NCI-H187 treated with DMSO at 0.1 percent for 48 hours (cell line): ENCODE measurements at regions not wholly inside any gene's neighbourhood (a gene's known extent, or its start where the extent isn't known, plus 50 kb on each side); places are given as distances from the start of the nearest gene placed in this dataset.
"Not testable (repeated sequence)": the region's sequence is repeated elsewhere in the genome, so short reads cannot be mapped to it uniquely, and the experiment has no call there.

ENCODE experiments used
- DNase-seq: peaks from one replicate; lab custom pipeline; 2025; lab: John Stamatoyannopoulos, UW

DNA sequence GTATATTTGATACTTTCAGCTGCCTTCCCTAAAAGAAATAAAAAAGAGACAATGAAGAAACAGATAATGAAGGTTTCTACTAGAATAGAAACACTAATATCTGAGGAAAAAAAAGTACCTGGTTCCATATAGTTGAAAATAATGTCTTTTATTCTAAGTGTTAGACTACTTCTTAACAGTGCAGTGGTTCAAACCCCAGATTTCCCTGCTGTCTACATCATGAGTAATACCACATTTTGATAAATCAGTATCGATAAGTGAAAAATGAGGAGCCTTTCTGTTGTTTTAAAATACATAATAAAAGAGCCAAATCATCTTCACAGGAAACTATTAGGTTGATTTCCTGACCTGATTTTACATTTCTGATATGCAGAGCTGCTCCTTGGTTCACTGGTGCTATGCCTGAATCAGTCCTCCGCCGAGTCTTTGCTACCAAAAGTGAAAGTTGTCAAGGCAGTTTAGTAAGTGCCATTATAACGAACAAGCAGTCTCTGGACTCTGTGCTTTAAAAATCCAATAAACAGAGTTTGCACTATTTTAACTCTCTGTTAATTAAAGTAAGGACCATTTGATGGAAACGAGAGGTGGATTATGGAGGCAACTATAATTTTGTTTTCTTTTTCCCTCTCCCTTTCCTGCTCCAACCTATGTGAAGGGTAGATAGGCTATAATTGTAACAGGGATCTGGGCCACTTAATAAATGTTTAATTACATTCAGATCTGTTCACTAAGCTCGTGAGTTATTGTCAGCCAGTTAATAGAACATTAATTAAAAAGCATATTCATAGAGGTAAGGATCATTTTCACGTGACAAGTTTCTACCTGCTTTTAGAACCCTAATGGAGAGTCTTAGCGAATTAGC is 724.5 kb upstream of the RAG2 start:
- DNase-seq = no peak

DNA sequence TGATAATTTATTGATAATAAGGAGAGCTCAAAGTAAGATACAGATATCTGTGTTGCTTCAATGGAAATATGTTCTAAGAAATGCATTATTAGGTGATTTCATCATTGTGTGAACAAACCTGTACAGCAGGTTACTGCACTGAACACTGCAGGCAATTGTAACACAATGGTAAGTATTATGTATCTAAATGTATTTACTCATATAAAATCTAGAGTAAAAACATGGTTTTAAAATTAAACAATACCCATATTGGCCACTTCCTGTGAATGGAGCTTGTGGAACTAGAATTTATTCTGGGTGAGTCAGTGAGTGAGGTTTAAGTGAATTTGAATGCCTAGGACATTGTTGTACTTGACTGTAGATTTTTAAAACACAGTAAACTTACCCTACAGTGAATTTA is 722.9 kb upstream of the RAG2 start:
- no peak for DNase-seq

DNA sequence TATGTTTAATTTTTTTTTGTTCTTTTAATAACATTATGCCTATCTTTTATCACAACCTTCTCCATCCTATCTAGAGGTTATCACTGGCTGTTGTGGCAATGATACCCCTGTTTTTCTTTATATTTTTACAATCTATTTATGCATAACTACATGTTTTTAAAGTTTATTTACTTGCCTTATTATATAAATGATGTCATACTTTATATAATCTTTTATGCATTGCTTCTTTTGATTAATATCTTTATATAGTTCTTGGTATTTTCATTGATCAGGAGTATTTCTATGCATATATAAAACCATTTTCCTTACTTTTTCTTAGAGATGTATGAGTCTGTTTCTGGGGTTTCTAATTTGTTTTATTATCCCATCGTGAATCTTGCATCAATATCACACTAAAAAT is 719.8 kb upstream of the RAG2 start:
- no peak for DNase-seq

GRCh38 chr11:37313266-37313665 is 715.2 kb upstream of the RAG2 start:
- no peak for DNase-seq

DNA sequence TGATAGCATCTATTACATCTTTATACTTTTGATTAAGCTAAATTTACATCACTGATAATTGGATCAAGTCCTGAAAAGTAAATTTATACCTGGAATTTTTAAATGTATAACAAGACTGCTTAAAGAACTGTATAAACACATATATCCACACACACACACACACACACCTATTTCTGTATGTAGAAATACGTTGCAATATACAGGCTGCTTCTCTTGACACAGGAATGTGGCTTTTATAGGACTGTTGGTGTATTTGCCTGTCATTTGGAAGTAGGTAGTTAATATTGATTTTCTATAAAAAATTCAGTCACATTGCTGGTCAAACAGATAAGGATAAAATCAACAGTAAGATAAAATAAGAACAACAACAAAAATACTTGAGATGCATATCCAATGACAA is 708.5 kb upstream of the RAG2 start:
- DNase-seq = no peak

- DNase-seq = not testable (repeated sequence)
Observed at GRCh38 chr11:37301405-37301804, 703.4 kb upstream of the RAG2 start.

DNA sequence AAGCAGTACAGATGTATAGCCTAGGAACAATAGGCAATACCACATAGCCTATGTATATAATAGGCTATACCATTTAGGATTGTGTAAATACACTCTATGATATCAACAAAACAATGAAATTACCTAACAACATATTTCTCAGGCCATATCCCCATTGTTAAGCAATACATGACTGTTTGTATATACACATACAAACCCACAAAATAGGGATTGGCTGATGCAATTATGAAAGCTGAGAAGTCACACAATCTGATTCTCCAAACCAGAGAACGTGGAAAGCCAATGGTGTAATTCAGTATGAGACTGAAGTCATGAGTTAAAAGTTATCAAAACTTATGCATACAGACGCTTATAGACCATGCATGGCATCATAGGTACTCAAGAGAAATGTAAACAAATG is 700.1 kb upstream of the RAG2 start:
- DNase-seq = no peak

GRCh38 chr11:37286890-37287289 is 688.9 kb upstream of the RAG2 start:
- no peak for DNase-seq

DNA sequence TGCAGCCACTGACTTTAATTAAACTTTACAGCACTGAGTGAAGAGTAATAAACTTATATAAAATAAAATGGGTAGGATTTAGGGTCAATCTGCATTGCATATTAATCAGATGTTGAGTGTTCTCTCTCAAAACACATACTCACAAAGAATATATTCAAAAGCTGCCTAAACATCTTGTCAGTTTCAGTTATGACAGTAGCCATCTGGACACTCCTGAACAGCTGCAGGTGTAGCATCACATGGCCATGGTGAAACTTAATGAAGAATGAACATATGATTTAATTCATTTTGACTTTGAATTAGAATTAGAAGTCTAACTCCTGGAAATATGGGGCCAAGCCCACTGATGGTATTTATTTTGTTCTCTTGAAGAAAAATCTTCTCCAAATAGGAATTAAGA is 684.3 kb upstream of the RAG2 start:
- DNase-seq = no peak

DNA sequence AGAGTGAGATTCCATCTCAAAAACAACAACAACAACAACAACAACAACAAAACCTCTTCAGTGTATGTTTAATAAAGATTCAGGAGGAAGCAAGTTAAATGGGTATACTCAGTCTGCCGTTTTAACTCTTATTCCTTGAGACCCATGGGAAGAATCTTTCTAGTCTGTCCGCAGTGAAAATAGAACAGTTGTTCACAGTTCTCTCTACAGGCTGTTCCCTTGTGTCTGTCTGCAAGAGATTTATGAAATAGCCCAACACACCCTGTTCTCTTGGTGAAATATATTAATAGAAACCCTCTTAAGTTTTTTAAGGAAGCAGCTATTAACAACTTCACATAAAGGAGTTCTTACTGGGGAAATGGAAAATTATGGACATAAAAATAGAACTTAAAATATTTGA is 682.2 kb upstream of the RAG2 start:
- DNase-seq = no peak

- no peak for DNase-seq
Observed at GRCh38 chr11:37277896-37278465, 679.9 kb upstream of the RAG2 start.

- no peak for DNase-seq
Observed at GRCh38 chr11:37264783-37265182, 666.7 kb upstream of the RAG2 start.

DNA sequence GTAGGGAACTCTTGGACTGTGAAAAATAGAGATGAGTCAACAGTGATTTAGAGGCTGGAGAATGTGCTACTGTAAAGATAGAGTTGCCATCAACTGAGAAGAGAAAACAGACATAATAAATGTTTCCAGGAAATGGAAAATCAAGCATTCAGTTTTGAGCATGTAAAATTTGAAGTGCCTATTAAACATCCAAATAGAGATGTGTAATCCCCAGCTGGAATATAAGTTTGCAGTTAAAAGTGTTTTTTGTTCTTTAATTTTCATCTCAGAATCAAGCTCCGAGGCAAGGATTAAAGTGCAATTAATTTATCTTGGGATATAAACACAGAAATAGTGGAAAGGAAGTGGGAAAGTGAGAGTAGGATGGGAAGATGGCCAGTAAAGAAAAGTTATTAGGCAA is 666.0 kb upstream of the RAG2 start:
- DNase-seq = no peak

GRCh38 chr11:37263467-37263866 is 665.4 kb upstream of the RAG2 start:
- DNase-seq = not testable (repeated sequence)

- DNase-seq = no peak
Observed at GRCh38 chr11:37259734-37260133, 661.7 kb upstream of the RAG2 start.

DNA sequence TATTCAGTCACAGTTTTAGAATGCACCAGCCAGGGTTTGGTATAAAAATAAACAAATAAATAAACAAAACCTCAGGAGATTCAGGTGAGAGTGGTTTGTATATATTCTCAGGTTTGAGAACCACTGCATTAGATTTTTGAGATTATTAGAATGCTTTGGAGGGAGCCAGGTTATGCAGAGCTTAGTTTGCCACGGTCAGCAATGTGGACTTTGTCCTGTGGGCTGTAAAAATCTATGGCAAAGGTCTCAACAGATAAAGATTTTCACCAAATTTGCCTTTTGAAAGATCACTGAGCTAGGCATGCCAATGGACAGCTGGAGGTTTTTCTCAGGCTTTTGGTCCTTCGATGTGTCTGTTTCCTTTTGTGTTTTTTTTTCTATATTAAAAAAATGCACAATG is 650.1 kb upstream of the RAG2 start:
- no peak for DNase-seq

DNA sequence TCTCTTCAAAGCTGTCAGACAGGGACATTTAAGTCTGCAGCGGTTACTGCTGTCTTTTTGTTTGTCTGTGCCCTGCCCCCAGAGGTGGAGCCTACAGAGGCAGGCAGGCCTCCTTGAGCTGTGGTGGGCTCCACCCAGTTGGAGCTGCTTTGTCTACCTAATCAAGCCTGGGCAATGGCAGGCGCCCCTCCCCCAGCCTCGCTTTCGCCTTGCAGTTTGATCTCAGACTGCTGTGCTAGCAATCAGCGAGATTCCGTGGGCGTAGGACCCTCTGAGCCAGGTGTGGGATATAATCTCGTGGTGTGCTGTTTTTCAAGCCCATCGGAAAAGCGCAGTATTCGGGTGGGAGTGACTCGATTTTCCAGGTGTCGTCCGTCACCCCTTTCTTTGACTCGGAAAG is 648.1 kb upstream of the RAG2 start:
- DNase-seq = not testable (repeated sequence)

- no peak for DNase-seq
Observed at GRCh38 chr11:37230865-37231264, 632.8 kb upstream of the RAG2 start.

DNA sequence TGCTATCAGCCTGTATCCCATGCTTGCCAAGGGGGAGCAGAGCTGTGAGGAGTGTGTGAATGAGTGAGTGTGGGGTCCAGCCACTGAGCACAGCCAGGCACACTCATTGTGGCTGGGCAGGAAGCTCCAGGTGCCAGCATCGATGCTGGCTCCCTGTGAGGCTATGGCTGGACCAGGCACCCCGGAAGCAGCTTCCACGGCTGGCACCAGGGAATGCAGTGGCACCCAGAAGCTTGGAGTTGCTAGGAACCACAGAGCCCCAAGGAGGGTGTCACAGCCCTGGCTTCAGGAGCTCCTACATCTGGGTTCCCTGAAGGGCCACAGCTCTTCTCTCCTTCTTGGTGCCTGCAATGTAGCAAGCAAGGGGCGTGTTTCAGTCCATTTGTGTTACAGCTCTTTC is 625.9 kb upstream of the RAG2 start:
- DNase-seq = no peak

- no peak for DNase-seq
Observed at GRCh38 chr11:37203006-37203405, 605.0 kb upstream of the RAG2 start.

DNA sequence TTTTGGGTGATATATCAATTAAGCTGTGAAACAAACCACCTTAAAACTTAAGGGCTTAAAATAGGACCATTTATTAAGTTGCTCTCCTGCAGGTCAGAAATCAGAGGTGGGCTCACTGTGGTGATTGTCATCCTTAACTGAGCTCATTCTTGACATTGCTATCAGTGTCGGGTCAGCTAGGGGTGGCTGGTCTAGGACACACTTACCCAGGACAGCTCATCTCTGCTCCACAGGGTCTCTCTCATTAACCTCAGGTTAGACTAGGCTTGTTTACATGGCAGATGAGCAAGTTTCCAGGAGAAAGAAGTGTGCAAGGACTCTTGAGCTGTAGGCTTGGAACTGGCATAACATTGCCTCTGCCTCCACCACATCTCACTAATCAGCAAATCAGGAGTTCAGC is 601.0 kb upstream of the RAG2 start:
- DNase-seq = no peak

- no peak for DNase-seq
Observed at GRCh38 chr11:37184326-37184725, 586.3 kb upstream of the RAG2 start.

DNA sequence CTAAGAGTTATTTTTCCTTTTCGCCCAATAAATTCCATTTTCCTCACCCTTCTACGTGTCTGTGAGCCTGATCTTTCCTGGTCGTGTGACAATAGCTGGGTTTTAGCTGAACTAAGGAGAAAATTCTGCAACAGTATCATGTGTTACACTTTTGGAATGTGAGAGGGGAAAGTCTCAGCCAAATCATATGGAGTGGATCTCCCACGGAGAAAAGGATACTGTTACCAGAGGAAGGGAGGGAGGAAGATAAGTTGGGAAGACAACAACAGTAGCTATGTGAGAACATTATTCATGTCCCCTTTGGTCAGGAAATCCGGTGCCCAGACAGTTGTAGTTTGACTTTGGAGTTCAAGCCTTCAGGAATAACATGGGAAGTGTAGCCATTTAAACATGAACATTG is 584.0 kb upstream of the RAG2 start:
- DNase-seq = no peak

DNA sequence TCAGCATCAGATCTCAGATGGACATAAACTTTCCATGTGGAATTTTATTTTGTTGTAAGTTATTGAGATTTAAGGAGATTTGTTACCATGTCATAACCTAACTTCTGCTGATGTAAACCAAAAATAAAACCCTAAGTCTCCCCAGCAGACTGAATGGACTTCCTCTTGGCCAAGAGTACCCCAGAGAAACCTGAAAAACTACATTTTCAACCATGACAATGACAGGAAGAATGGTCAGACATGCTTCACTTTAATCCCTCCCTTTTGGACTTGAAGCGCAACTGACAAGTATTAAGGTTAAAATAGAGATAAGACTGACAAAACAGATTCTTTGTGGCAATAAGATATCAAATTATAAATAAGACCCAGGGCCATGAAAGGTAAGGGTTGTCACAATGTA is 579.7 kb upstream of the RAG2 start:
- DNase-seq = no peak
